ENCODE measurements at regions not wholly inside any gene's neighbourhood (a gene's known extent, or its start where the extent isn't known, plus 50 kb on each side); places are given as distances from the start of the nearest gene placed in this dataset.

DNA sequence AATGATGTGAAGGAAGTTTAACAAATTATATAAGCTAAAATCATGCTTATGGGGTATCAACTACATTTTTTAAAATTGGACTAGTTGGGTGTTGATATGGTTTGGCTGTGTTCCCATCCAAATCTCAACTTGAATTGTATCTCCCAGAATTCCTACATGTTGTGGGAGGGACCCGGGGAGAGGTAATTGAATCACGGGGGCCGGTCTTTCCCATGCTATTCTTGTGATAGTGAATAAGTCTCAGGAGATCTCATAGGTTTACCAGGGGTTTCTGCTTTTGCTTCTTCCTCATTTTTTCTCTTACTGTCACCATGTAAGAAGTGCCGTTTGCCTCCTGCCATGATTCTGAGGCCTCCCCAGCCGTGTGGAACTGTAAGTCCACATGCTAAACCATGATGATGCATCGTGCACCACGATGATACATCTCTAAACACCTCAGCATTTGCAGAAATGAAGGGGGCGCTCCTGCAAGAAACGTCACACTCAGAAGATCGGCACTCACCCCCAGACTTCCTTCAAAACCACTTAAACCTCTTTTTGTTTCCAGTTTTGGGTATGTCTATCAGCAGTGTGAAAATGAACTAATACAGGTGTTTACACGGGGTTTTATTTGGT is 340.0 kb downstream of the SHANK2 start:
- peaks cover 25% of the 10 kb centered on the region for H3K4me1 ChIP-seq (ENCODE audit: control insufficient read depth, insufficient read depth, low read length)
- no peak overlapping the region for H3K27ac ChIP-seq (ENCODE audit: low read length)
- no peak for DNase-seq
- no peaks in the 10 kb centered on the region for H3K27me3 ChIP-seq (ENCODE audit: control insufficient read depth, insufficient read depth, low read length)
- no peaks in the 10 kb centered on the region for H3K36me3 ChIP-seq (ENCODE audit: control insufficient read depth, insufficient read depth, low read length)
- H3K9me3 ChIP-seq (replicated peaks; ENCODE audit: control insufficient read depth, low read depth, low read length): no peaks in the 10 kb centered on the region
- H3K4me3 ChIP-seq (ENCODE audit: low read length): no peak overlapping the region
- WGBS (ENCODE audit: insufficient coverage): 69% methylated on average over 4 of the region's 11 CpGs

DNA sequence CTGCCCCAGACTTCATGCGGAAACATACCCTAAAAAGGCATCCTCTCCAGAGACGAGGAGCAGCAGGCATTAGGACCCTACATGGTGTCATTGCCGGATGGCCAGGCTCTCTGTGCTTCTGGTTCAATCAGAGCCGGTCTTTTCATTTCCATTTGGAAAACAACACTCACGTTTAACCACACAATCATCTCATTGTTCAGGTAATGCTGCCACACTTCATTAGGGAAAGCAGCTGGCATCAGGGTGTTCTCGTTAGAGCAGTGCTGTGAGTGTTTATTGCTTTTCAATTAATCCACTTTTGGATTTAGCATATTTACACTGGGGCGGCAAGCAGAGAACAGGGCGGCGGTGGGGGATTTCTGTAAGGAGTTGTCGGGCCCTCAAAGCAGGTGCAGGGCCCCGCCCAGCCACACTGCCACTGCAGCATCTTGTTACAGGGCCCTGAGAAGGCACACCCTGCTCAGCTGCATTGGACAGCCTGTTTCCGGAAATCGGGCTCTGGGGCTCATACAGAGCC is 338.6 kb downstream of the SHANK2 start:
- Histone ChIP-seq H3K36me3 (ENCODE audit: control insufficient read depth, insufficient read depth, low read length) (no peaks in the 10 kb centered on the region), H3K4me1 (ENCODE audit: control insufficient read depth, insufficient read depth, low read length) (peaks cover 25% of the 10 kb centered on the region), H3K4me3 (ENCODE audit: low read length) (no peak overlapping the region), H3K27me3 (ENCODE audit: control insufficient read depth, insufficient read depth, low read length) (no peaks in the 10 kb centered on the region), H3K27ac (ENCODE audit: low read length) (peak overlapping the region; percentile 67), H3K9me3 (replicated peaks; ENCODE audit: control insufficient read depth, low read depth, low read length) (no peaks in the 10 kb centered on the region)
- WGBS (ENCODE audit: insufficient coverage): 33% methylated on average over 10 of the region's 13 CpGs
- DNase-seq: peak; percentile 62

DNA sequence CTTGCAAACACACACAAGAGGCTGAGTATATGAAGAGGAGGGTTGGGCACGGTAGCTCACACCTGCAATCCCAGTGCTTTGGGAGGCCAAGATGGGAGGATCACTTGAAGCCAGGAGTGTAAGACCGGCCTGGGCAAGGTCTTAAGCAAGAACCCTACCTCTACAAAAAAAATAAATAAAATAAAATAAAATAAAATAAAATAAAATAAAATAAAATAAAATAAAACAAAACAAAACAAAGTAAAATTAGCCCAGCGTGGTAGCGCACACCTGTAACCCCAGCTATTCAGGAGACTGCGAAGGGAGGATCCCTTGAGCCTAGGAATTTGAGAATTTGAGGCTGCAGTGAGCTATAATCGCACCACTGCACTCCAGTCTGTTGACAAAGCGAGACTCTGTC is 337.9 kb downstream of the SHANK2 start:
- Histone ChIP-seq H3K4me3 (ENCODE audit: low read length) (no peak overlapping the region), H3K36me3 (ENCODE audit: control insufficient read depth, insufficient read depth, low read length) (no peaks in the 10 kb centered on the region), H3K27me3 (ENCODE audit: control insufficient read depth, insufficient read depth, low read length) (no peaks in the 10 kb centered on the region), H3K9me3 (replicated peaks; ENCODE audit: control insufficient read depth, low read depth, low read length) (no peaks in the 10 kb centered on the region), H3K4me1 (ENCODE audit: control insufficient read depth, insufficient read depth, low read length) (peaks cover 25% of the 10 kb centered on the region), H3K27ac (ENCODE audit: low read length) (peak overlapping the region; percentile 67)
- no CpG with 5 or more reads among the region's 7 CpGs for WGBS (ENCODE audit: insufficient coverage)
- DNase-seq: no peak

DNA sequence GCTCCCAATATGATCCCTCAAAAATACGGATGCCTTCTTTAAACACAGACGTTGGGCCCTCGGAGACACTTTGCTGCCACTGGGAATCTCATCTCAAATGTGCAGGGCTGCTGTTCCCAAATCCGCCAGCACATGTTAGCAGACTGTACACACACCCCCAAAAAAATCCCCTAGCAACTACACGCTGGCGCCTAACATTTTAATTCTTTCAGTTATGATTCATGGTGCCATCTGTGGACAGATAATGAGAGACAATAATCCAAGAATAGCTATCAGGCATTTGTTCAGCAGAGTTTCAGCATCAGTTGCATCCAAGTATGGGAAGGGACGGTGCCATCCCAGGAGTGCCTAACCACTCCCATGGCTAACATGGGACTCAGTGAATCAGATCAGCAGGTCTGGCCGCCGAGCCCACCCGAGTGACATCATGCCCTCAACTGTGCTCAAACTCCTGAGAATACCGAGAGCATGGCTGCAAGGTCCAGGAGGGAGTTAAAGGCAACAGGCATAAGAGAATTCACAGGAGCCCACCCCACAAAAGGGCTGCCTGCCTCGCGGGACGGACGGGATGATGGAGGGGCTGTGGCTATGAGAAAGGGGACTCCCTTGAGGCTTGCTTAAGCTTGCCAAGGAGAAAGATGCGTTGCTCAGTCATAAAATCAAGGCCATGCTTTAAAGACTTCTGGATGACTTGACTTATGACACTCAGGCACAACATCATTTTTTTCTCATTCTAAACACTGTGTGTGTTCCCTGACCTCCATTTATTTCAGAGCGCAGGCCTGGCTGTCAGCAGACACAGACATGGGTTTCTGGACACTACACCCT is 337.0 kb downstream of the SHANK2 start:
- Histone ChIP-seq H3K27me3 (ENCODE audit: control insufficient read depth, insufficient read depth, low read length) (no peaks in the 10 kb centered on the region), H3K36me3 (ENCODE audit: control insufficient read depth, insufficient read depth, low read length) (no peaks in the 10 kb centered on the region), H3K4me3 (ENCODE audit: low read length) (no peak overlapping the region), H3K27ac (ENCODE audit: low read length) (peak overlapping the region; percentile 67), H3K4me1 (ENCODE audit: control insufficient read depth, insufficient read depth, low read length) (peaks cover 25% of the 10 kb centered on the region), H3K9me3 (replicated peaks; ENCODE audit: control insufficient read depth, low read depth, low read length) (no peaks in the 10 kb centered on the region)
- 47% methylated on average over 11 of the region's 17 CpGs for WGBS (ENCODE audit: insufficient coverage)
- peak; percentile 58 for DNase-seq

DNA sequence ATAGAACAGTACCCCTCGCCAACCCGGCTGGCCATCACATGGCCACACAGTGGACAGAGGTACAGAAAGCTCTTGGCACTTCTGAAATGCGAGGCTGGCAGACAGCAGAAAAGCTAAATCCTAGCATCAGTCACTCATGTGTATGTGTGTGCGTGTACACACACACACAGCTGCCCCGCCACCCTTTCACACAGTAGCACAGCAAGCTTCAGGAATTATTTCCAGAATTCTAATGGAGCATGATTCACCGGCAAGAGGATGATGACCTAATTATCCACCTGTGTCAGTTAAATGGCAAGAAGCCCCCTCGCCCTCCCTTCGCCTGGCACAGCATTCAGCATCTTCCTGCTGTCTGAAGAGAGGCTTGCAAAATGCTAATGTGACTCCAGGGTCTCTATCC is 336.0 kb downstream of the SHANK2 start:
- H3K4me3 ChIP-seq (ENCODE audit: low read length): no peak overlapping the region
- DNase-seq: no peak
- peaks cover 1% of the 10 kb centered on the region for H3K27me3 ChIP-seq (ENCODE audit: control insufficient read depth, insufficient read depth, low read length)
- H3K27ac ChIP-seq (ENCODE audit: low read length): no peak overlapping the region
- WGBS (ENCODE audit: insufficient coverage): 87% methylated on average over 4 of the region's 8 CpGs
- H3K9me3 ChIP-seq (replicated peaks; ENCODE audit: control insufficient read depth, low read depth, low read length): peaks cover 6% of the 10 kb centered on the region
- H3K36me3 ChIP-seq (ENCODE audit: control insufficient read depth, insufficient read depth, low read length): no peaks in the 10 kb centered on the region
- H3K4me1 ChIP-seq (ENCODE audit: control insufficient read depth, insufficient read depth, low read length): peaks cover 25% of the 10 kb centered on the region

DNA sequence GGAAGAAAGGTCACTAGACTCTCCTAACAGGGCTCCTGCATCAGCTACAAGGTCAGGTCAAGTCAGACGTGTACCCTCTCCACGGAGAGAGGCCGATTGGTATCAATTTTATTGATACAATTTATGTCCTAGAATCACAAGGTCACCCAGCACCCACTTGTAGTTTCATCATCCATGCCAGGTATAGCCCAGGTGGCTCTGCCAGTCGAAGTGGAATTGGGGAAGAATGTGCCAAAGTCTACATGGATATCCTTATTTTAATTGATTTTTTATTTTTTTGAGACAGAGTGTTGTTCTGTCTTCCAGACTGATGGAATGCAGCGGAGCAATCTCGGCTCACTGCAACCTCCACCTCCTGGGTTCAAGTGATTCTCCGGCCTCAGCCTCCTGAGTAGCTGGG is 334.1 kb downstream of the SHANK2 start:
- H3K9me3 ChIP-seq (replicated peaks; ENCODE audit: control insufficient read depth, low read depth, low read length): peaks cover 18% of the 10 kb centered on the region
- no peak overlapping the region for H3K27ac ChIP-seq (ENCODE audit: low read length)
- DNase-seq: no peak
- 100% methylated on average over 1 of the region's 7 CpGs for WGBS (ENCODE audit: insufficient coverage)
- H3K4me1 ChIP-seq (ENCODE audit: control insufficient read depth, insufficient read depth, low read length): peaks cover 25% of the 10 kb centered on the region
- H3K36me3 ChIP-seq (ENCODE audit: control insufficient read depth, insufficient read depth, low read length): no peaks in the 10 kb centered on the region
- H3K4me3 ChIP-seq (ENCODE audit: low read length): no peak overlapping the region
- peaks cover 2% of the 10 kb centered on the region for H3K27me3 ChIP-seq (ENCODE audit: control insufficient read depth, insufficient read depth, low read length)

DNA sequence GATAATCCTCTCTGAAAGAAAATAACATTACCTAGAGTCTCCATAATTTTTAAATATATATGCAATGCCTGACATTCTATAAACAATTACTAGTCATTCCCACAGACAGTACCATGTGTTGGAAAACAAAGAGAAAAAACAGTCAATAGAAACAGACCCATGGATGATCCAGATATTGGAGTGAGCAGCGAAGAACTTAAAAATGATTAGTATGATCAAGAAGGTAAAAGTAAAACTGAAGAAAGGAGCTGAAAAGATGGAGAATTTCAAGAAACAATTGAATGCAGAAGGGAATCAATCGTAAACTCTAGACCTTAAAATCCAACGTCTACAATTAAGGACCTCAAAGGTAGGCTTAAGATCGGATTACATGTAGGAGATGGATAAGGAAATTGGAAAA is 330.6 kb downstream of the SHANK2 start:
- Histone ChIP-seq H3K9me3 (replicated peaks; ENCODE audit: control insufficient read depth, low read depth, low read length) (peaks cover 21% of the 10 kb centered on the region), H3K4me3 (ENCODE audit: low read length) (no peak overlapping the region), H3K36me3 (ENCODE audit: control insufficient read depth, insufficient read depth, low read length) (no peaks in the 10 kb centered on the region), H3K4me1 (ENCODE audit: control insufficient read depth, insufficient read depth, low read length) (no peaks in the 10 kb centered on the region), H3K27me3 (ENCODE audit: control insufficient read depth, insufficient read depth, low read length) (peaks cover 4% of the 10 kb centered on the region), H3K27ac (ENCODE audit: low read length) (no peak overlapping the region)
- no CpG with 5 or more reads among the region's 4 CpGs for WGBS (ENCODE audit: insufficient coverage)
- DNase-seq: no peak

DNA sequence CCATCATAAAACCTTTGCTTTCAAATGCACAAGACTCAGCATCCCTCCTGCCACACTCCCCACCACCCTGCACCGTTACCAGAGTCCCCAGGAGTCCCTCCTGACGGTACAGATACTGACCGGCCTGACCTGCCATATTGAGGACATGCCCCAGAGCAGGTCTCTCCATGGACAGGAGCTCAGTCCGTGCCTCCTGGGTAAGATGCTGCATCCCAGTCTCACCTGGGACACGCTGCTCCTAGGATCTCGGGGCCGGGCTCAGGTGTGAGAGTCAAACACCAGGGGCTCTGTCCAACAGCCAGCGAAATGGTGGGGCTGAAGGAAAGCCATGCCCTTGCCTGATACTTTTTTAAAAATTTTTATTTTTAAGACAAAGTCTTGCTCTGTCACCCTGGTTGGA is 328.3 kb downstream of the SHANK2 start:
- H3K4me1 ChIP-seq (ENCODE audit: control insufficient read depth, insufficient read depth, low read length): no peaks in the 10 kb centered on the region
- H3K9me3 ChIP-seq (replicated peaks; ENCODE audit: control insufficient read depth, low read depth, low read length): peaks cover 21% of the 10 kb centered on the region
- peaks cover 4% of the 10 kb centered on the region for H3K27me3 ChIP-seq (ENCODE audit: control insufficient read depth, insufficient read depth, low read length)
- no peak overlapping the region for H3K4me3 ChIP-seq (ENCODE audit: low read length)
- no peak overlapping the region for H3K27ac ChIP-seq (ENCODE audit: low read length)
- no peak for DNase-seq
- H3K36me3 ChIP-seq (ENCODE audit: control insufficient read depth, insufficient read depth, low read length): no peaks in the 10 kb centered on the region
- 89% methylated on average over 8 of the region's 8 CpGs for WGBS (ENCODE audit: insufficient coverage)

DNA sequence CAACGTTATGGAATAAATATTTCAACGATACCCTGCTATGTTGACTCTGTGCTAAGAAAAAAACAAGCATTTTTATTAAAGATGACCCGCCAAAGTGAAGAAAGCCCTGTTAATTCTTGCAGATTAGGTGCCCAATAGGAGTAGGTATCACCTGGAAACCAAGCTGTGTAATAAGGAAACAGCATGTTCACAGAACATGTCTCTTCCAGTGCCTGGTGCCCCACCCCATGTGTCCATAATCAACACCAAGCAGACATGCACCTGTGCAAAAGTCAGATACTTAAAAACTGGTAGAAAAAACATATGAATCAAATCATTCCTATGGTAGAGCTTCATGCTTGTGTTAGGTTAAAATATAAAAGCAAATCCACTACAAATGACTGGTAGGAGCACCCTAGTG is 327.1 kb downstream of the SHANK2 start:
- 94% methylated on average over 2 of the region's 3 CpGs for WGBS (ENCODE audit: insufficient coverage)

DNA sequence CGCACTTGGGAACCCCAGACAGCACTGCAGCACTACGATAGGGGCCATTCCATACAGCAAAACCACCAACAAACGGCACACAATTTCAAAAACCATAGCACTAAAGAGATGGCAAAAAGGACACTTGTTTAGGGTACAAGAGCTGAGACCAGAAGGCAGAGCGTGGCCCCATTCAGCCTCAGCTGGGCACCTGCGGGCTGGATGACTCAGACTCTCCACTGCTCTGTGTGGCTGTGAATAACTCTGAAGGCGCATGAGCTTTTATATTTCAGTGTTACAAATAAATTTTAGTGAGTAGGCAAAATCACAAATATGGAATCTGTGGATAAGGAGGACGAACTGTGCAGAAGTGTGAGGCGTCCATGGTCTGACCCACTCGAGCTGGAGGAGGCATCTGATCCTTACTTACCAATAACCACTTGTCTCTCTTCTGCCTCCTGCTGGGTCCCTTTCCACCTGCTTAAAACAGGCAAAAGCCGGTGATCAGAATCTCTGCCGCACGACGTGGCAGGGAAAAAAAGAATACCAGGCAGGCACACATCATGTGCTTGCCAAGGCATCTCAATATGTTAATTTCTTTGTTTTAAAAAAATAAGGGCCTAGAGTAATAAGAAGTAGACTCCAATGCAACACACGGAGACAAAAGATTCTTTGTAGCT is 325.7 kb downstream of the SHANK2 start:
- peaks cover 2% of the 10 kb centered on the region for H3K27me3 ChIP-seq (ENCODE audit: control insufficient read depth, insufficient read depth, low read length)
- peaks cover 12% of the 10 kb centered on the region for H3K9me3 ChIP-seq (replicated peaks; ENCODE audit: control insufficient read depth, low read depth, low read length)
- no peak for DNase-seq
- no peaks in the 10 kb centered on the region for H3K4me1 ChIP-seq (ENCODE audit: control insufficient read depth, insufficient read depth, low read length)
- no peak overlapping the region for H3K27ac ChIP-seq (ENCODE audit: low read length)
- WGBS (ENCODE audit: insufficient coverage): 74% methylated on average over 3 of the region's 14 CpGs
- H3K36me3 ChIP-seq (ENCODE audit: control insufficient read depth, insufficient read depth, low read length): no peaks in the 10 kb centered on the region
- no peak overlapping the region for H3K4me3 ChIP-seq (ENCODE audit: low read length)

More for the DNA sequence above, 327.1 kb downstream of the SHANK2 start:
- H3K27ac ChIP-seq (ENCODE audit: low read length): no peak overlapping the region
- H3K4me1 ChIP-seq (ENCODE audit: control insufficient read depth, insufficient read depth, low read length): no peaks in the 10 kb centered on the region
- DNase-seq: no peak
- peaks cover 4% of the 10 kb centered on the region for H3K27me3 ChIP-seq (ENCODE audit: control insufficient read depth, insufficient read depth, low read length)
- no peak overlapping the region for H3K4me3 ChIP-seq (ENCODE audit: low read length)
- H3K36me3 ChIP-seq (ENCODE audit: control insufficient read depth, insufficient read depth, low read length): no peaks in the 10 kb centered on the region
- peaks cover 21% of the 10 kb centered on the region for H3K9me3 ChIP-seq (replicated peaks; ENCODE audit: control insufficient read depth, low read depth, low read length)
